GM21515 (cell line): ENCODE measurements at regions not wholly inside any gene's neighbourhood (a gene's known extent, or its start where the extent isn't known, plus 50 kb on each side); places are given as distances from the start of the nearest gene placed in this dataset.
"Not testable (repeated sequence)": the region's sequence is repeated elsewhere in the genome, so short reads cannot be mapped to it uniquely, and the experiment has no call there.

Source experiments
- ATAC-seq: cut with Tn5 transposase; IDR thresholded peaks from one replicate; pipeline ENCODE4 v1.9.1; 2021; ENCODE audit not compliant: unreplicated experiment

GRCh38 chr14:62491146-62491545 is 554.1 kb downstream of the KCNH5 start:
- no peak for ATAC-seq

DNA sequence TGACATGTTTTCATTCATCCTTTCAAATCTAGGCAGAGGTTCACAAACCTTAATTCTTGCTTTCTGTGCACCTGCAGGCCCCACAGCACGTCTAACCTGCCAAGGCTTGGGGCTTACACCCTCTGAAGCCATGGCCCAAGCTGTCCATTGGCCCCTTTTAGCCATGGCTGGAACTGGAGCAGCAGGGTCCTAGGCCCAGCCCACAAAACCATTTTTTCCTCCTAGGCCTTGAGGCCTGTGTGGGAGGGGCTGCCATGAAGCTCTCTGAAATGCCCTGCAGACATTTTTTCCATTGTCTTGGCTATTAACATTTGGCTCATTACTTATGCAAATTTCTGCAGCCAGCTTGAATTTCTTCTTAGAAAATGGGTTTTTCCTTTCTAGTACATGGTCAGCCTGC is 547.5 kb downstream of the KCNH5 start:
- ATAC-seq: no peak

DNA sequence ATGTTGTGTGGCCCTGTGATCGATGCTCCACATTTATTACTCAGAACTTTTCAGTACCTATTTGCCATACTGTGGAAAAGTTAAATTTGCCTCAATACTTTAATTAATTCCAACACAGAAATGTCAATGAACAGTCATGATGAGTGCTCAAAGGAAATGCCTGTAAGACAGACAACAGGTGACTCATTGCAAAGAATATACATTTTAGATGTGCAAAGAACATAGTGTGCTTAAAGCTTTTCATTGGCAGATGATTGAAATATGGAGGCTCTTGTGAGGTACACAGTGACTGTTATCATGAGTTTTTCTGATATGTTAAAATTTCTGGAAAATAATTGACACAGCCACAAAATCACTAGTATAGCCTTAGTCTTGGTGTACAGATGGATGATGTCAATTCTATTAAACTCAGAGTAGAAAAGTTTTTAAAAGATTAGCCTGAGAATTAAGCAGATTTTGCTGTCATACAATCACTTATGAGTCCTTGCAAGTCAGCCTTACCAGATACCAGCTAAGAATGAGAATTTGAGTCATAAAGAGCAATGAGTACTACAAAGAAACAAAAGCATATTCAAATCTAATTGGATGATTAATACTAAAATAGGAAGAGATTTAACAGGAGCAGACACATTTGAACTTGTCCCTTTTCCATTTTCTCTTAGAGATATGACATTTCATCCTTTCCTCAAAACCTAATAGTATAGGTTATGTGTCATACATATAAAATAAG is 544.1 kb downstream of the KCNH5 start:
- ATAC-seq: no peak

DNA sequence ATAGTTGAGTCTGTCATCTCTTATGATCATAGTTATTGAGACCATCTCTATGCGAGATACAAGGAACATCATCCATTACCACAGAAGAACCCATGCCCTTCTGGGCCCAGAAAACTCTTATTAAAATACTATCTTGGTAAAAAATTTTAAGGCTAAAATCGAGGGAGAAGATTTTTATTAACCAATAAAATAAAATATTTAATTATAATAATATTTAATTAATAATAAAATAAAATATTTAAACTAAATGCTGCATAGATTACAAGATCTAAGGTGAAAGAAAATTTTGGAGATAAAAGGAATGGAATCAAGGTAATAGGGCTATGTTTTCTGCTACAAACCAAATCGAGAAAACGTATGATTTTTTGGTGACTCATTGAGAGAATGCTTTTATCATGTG is 540.2 kb downstream of the KCNH5 start:
- ATAC-seq: no peak

DNA sequence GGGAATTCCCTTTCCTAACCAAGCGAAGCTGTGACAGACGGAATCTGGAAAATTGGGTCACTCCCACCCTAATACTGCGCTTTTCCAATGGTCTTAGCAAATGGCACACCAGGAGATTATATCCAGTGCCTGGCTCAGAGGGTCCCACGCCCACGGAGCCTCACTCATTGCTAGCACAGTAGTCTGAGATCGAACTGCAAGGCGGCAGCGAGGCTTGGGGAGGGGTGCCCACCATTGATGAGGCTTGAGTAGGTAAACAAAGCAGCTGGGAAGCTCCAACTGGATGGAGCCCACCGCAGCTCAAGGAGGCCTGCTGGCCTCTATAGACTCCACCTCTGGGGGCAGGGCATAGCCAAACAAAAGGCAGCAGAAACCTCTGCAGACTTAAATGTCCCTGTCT is 523.9 kb downstream of the KCNH5 start:
- ATAC-seq: not testable (repeated sequence)

- no peak for ATAC-seq
Observed at GRCh38 chr14:62528296-62528695, 517.0 kb downstream of the KCNH5 start.

GRCh38 chr14:62532181-62532580 is 513.1 kb downstream of the KCNH5 start:
- ATAC-seq: no peak

DNA sequence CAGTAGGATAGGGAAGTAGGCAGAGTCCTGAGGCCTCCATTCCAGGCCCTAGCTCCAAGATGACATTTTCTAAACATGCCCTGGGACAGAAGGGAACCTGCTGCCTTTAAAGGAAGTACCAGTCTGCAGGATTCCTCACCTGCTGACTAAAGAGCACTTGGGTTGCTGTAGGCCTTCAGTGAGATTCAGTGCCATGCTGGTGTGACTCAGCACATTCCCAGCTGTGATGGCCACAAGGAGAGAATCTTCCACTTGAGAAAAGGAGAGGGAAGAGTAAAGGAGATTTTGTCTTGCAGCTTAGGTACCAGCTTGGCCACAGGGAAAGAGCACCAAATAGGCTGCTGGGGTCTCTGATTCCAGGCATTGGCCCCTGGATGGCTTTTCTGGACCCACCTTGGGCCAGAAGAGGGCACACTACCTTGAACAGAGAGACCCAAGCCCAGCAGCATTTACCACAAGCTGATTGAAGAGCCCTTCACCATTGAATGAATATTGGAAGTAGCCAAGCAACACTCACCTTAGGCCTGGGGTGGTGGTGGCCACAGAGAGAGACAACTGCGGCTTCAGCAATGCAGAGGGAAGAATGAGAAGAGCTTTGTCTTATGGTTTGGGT is 498.3 kb downstream of the KCNH5 start:
- ATAC-seq: no peak

DNA sequence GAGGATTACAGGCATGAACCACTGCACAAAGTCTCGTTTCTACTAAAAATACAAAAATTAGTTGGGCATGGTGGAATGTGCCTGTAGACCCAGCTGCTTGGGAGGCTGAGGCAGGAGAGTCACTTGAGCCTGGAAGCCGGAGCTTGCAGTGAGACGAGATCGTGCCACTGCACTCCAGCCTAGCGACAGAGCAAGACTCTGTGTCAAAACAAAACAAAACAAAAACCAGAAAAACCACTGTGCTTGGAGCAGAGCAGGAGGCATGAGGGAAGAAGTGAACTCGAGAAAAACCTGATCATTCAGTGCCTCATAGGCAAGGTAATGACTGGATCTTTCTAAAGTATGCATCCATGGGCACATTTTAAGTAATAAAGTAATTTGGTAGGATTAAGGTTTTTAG is 487.8 kb downstream of the KCNH5 start:
- ATAC-seq: no peak

DNA sequence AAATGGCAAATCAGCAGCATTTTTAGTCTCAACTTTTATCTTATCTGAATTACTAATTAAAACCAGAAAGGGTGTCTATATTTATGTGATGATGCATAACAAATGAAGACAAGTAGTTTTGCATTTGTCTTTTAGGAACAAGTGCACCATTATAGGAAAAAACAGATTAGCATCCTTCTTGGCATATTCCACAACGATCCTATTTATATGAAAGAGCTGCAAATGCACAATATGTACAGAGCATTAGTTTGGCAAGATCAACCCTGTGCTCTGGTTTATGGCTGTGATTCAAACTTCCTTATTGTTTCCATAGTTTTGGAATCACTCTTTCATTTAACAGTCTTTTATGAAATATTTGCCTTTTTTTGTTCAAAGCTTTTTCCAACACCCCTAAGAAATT is 486.8 kb downstream of the KCNH5 start:
- ATAC-seq: no peak

GRCh38 chr14:62585247-62585646 is 460.0 kb downstream of the KCNH5 start:
- ATAC-seq: no peak

- no peak for ATAC-seq
Observed at GRCh38 chr14:62592877-62593276, 452.4 kb downstream of the KCNH5 start.

DNA sequence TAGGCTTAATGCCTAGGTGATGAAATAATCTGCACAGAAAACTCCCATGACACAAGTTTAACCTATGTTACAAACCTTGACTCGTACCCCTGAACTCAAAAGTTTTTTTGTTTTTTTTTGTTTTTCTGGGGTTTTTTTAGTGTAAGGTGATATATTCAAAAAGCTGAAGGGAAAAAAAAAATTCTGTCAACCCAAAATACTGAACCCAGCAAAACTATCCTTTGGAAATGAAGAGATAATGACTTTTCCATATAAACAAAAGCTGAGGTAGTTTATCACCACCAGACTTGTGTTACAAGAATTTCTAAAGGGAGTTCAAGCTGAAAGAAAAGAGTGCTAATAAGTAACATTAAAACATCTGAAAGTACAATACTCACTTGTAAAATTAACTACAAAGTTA is 448.1 kb downstream of the KCNH5 start:
- no peak for ATAC-seq

DNA sequence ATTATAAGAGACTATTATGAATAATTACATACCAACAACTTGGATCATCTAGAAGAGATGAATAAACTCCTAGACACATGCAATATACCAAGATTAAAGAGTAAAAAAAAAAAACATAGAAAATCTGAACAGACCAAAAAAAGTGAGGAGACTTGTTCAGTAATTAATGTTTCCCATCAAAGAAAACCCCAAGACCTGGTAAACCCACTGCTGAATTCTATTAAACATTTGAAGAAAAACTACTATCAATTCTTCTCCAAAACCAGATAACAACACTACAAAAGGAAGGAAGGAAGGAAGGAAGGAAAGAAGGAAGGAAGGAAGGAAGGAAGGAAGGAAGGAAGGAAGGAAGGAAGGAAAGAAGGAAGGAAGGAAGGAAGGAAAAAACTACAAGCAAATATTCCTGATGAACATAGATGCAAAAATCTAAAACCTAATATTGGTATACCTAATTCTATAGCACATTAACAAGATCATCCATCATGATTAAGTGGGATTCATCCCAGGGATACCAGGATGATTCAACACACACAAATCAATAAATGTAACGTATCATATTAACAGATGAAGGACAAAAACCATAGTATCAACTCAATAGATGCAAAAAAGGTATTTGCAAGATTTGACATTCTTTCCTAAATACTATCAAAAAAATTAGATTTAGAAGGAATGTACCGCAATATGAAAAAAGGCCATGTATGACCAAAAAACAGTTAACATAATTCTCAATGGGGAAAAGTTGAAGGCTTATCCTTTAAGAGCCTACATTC is 445.5 kb downstream of the KCNH5 start:
- no peak for ATAC-seq

GRCh38 chr14:62602712-62603111 is 442.5 kb downstream of the KCNH5 start:
- ATAC-seq: no peak

DNA sequence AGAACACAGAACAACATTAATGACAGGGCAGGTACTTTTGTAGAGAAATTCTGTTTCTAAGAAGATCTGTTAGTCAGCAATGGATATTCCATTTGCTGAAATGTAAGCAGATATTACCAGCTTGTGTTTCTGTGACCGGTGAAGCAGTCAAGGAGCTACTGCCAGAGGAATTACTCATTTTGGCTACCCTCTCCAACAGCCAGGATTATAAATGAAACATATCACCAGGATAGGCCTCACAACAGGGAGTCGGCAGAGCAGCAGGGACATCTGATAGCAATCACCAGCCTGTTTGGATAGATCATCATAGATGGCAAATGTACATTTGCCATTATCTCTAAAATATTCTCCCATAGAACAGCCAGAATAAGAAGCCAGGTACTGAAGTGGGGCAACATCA is 440.7 kb downstream of the KCNH5 start:
- ATAC-seq: no peak

GRCh38 chr14:62614122-62614521 is 431.1 kb downstream of the KCNH5 start:
- no peak for ATAC-seq

DNA sequence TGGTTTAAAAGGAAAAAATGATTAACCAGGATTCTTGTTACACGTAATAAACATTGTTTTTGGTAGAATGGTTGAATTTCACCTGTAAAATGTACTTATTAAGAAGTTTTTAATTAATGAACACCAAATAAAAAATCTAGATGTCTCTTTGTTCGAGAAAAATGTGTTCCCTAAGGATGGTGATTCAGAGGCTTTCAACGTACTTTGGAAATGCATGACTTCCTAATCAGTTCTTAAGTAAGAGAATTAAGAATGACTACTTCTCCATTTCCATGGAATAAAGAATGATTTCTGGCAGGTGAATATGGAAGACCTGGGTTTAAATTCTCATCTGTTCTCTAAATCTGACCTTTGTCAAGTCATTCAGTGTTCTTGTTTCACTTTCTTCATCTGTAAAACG is 428.6 kb downstream of the KCNH5 start:
- no peak for ATAC-seq

GRCh38 chr14:62626416-62626815 is 418.8 kb downstream of the KCNH5 start:
- no peak for ATAC-seq

GRCh38 chr14:62629176-62629725 is 416.0 kb downstream of the KCNH5 start:
- no peak for ATAC-seq

- ATAC-seq: no peak
Observed at GRCh38 chr14:62631176-62631575, 414.1 kb downstream of the KCNH5 start.

DNA sequence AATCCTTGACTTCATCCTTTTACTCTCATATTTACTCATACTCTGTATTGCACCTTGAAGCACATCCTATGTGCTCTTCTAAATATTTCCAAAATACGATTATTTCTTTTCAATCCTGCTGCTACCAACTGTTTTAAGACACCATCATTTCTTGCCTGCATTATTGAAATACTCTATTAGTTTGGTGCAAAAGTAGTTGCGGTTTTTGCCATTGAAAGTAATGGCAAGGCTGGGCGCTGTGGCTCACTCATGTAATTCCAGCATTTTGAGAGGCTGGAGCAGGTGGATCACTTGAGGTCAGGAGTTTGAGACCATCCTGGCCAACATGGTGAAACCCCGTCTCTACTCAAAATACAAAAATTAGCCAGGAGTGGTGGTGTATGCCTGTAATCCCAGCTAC is 412.5 kb downstream of the KCNH5 start:
- ATAC-seq: no peak
